NB4 (cell line): ENCODE measurements at regions not wholly inside any gene's neighbourhood (a gene's known extent, or its start where the extent isn't known, plus 50 kb on each side); places are given as distances from the start of the nearest gene placed in this dataset.

Experiments
- CTCF ChIP-seq: IDR thresholded peaks from one replicate; pipeline ENCODE4 v1.5.1; 2012; ENCODE audit warnings: low read depth, low read length
- MYC ChIP-seq: IDR thresholded peaks from 2 replicates; pipeline ENCODE4 v1.6.1; 2011; ENCODE audit warnings: low read depth, low read length
- POLR2A ChIP-seq: IDR thresholded peaks from 2 replicates; pipeline ENCODE4 v1.6.1; 2011; ENCODE audit warnings: mild to moderate bottlenecking; ENCODE audit not compliant: insufficient read length; ENCODE audit errors: extremely low read depth

- TF ChIP-seq CTCF (no peak), POLR2A (no peak), MYC (no peak)
These were observed 140.5 kb downstream of the ZBTB18 start for GRCh38 chr1:244191581-244191980.
